ENCODE measurements at regions not wholly inside any gene's neighbourhood (a gene's known extent, or its start where the extent isn't known, plus 50 kb on each side); places are given as distances from the start of the nearest gene placed in this dataset.

GRCh38 chr2:226190479-226191252 is 609.0 kb downstream of the IRS1 start:
- H3K14ac ChIP-seq (ENCODE audit: insufficient read depth, low read length), result no peak overlapping the region
- no peak overlapping the region for H2BK12ac ChIP-seq (ENCODE audit: insufficient read length, low read depth, low read length)
- no peak overlapping the region for H2AFZ ChIP-seq (ENCODE audit: low read length)
- H3K79me1 ChIP-seq (ENCODE audit: insufficient read depth, low read depth, low read length, poor library complexity, severe bottlenecking), result no peaks in the 10 kb centered on the region
- no peak overlapping the region for H2BK15ac ChIP-seq (ENCODE audit: low read depth, low read length)
- Mint-ChIP-seq H3K4me3 (no peak overlapping the region), H3K4me1 (peaks cover 5% of the 10 kb centered on the region in 2 experiments), H3K27me3 (ENCODE audit: low read depth) (no peaks in the 10 kb centered on the region), H3K27ac (no peak overlapping the region), H3K36me3 (ENCODE audit: insufficient read depth in 1 of 3, low read depth in 3 of 3) (no peaks in the 10 kb centered on the region), H3K9me3 (no peaks in the 10 kb centered on the region)
- no peak for TF ChIP-seq CTCF (conservative IDR thresholded peaks at IDR 0.05)
- no peak overlapping the region for H3K4me2 ChIP-seq (ENCODE audit: insufficient read depth, insufficient read length, low read length)
- H4K20me1 ChIP-seq (ENCODE audit: control insufficient read depth, insufficient read depth, insufficient read length), result no peaks in the 10 kb centered on the region
- no peak for DNase-seq
- no peak overlapping the region for H3K27ac ChIP-seq (ENCODE audit: insufficient read length, low read depth, low read length)
- H3K9me3 ChIP-seq (ENCODE audit: control insufficient read depth, low read depth, low read length), result no peaks in the 10 kb centered on the region
- no peak overlapping the region for H3K18ac ChIP-seq (ENCODE audit: insufficient read length, low read depth, low read length)
- no peak overlapping the region for H4K5ac ChIP-seq (ENCODE audit: insufficient read length, low read depth, low read length)
- no peak overlapping the region for H2AK5ac ChIP-seq (ENCODE audit: insufficient read length, low read length)
- no peaks in the 10 kb centered on the region for H3K79me2 ChIP-seq (ENCODE audit: insufficient read depth, low read length)
- no peak overlapping the region for H2BK120ac ChIP-seq (ENCODE audit: low read depth, low read length, poor library complexity, severe bottlenecking)
- no peak overlapping the region for H3K4ac ChIP-seq (ENCODE audit: low read depth, low read length)
- no peak overlapping the region for H3K23ac ChIP-seq (ENCODE audit: insufficient read length, low read depth, low read length)
- no peak overlapping the region for H3K56ac ChIP-seq (ENCODE audit: insufficient read length, low read depth, low read length)
- H3K27me3 ChIP-seq (ENCODE audit: insufficient read depth, low read length), result no peaks in the 10 kb centered on the region; the same call in 1 of the 2 replicates
- H3K23me2 ChIP-seq (ENCODE audit: insufficient read length, low read depth, low read length, poor library complexity, severe bottlenecking), result no peaks in the 10 kb centered on the region
- no peak overlapping the region for H2BK5ac ChIP-seq (ENCODE audit: insufficient read length, low read length)
- H4K8ac ChIP-seq (replicated peaks; ENCODE audit: insufficient read length, low read depth, low read length), result no peak overlapping the region
- no CpG with 5 or more reads among the region's 5 CpGs for WGBS (ENCODE audit: extremely low coverage, insufficient read length, low lambda C conversion rate)
- H2BK20ac ChIP-seq (ENCODE audit: low read depth, low read length, poor library complexity, severe bottlenecking), result no peak overlapping the region
- no peak overlapping the region for H4K91ac ChIP-seq (ENCODE audit: insufficient read length, low read depth, low read length)
- no peak overlapping the region for H3T11ph ChIP-seq (ENCODE audit: low read length)
- no peaks in the 10 kb centered on the region; the same call in 1 of the 2 replicates for H3K4me1 ChIP-seq (ENCODE audit: insufficient read depth, low read length)
- H3K9ac ChIP-seq (ENCODE audit: extremely low read depth, insufficient read length, low read length), result no peak overlapping the region

Measured in H9 (cell line).